Coronary artery (tissue), 2 donors: ENCODE measurements at regions not wholly inside any gene's neighbourhood (a gene's known extent, or its start where the extent isn't known, plus 50 kb on each side); places are given as distances from the start of the nearest gene placed in this dataset.

Source experiments
- DNase-seq: peaks from one replicate; pipeline ENCODE4 v3.0.0-alpha.2; 2017; ENCODE audit warnings: low spot score
- H3K27ac ChIP-seq, 2 donors: fragments of 200-600 bp; sonication (generic); one replicate each; pipeline ENCODE4 v1.5.1; 2016 to 2019
- H3K4me3 ChIP-seq: fragments of 200-600 bp; sonication (generic); 2 replicates; pipeline ENCODE4 v1.5.1; 2016; ENCODE audit warnings: mild to moderate bottlenecking, moderate library complexity
- TF ChIP-seq, protein P1 (sequence below): fragments of 200-600 bp; sonication (generic); IDR thresholded peaks from one replicate; pipeline ENCODE4 v1.5.1; 2019; ENCODE audit warnings: antibody characterized with exemption

- H3K27ac ChIP-seq: no peak overlapping the region
- DNase-seq: no peak
- TF ChIP-seq, protein P1, sequence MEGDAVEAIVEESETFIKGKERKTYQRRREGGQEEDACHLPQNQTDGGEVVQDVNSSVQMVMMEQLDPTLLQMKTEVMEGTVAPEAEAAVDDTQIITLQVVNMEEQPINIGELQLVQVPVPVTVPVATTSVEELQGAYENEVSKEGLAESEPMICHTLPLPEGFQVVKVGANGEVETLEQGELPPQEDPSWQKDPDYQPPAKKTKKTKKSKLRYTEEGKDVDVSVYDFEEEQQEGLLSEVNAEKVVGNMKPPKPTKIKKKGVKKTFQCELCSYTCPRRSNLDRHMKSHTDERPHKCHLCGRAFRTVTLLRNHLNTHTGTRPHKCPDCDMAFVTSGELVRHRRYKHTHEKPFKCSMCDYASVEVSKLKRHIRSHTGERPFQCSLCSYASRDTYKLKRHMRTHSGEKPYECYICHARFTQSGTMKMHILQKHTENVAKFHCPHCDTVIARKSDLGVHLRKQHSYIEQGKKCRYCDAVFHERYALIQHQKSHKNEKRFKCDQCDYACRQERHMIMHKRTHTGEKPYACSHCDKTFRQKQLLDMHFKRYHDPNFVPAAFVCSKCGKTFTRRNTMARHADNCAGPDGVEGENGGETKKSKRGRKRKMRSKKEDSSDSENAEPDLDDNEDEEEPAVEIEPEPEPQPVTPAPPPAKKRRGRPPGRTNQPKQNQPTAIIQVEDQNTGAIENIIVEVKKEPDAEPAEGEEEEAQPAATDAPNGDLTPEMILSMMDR: no peak
- no peak overlapping the region for H3K4me3 ChIP-seq
Observed at GRCh38 chr11:112806256-112806655, 155.0 kb upstream of the NCAM1 start.

DNA sequence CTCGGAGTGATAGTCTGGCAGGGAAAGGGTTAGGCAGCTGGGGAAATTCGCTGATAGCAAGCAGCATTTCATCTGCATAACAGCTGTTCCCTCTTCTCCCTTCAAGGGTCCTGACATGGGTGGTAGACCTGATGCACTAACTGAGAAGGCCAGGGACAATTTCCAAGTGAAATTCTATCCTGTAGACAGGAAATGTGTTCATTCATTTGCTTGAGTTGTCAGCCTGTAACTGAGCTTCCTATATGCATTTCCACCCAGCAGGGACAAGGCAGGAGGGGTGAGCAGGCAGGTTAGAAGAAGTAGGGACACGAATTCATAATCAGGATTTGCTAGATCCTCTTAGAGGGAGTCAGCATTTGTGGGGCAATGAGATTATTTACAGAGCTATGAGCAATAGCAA, 154.3 kb upstream of the NCAM1 start:
- DNase-seq: no peak
- Histone ChIP-seq H3K4me3 (no peak overlapping the region), H3K27ac (no peak overlapping the region)
- TF ChIP-seq, protein P1: no peak

- no peak overlapping the region for H3K27ac ChIP-seq
- DNase-seq: no peak
- TF ChIP-seq, protein P1: no peak
- H3K4me3 ChIP-seq: no peak overlapping the region
Observed at GRCh38 chr11:112809429-112809828, 151.8 kb upstream of the NCAM1 start.

- Histone ChIP-seq H3K4me3 (no peak overlapping the region), H3K27ac (no peak overlapping the region)
- TF ChIP-seq, protein P1: no peak
- no peak for DNase-seq
Observed at GRCh38 chr11:112810951-112811350, 150.3 kb upstream of the NCAM1 start.

DNA sequence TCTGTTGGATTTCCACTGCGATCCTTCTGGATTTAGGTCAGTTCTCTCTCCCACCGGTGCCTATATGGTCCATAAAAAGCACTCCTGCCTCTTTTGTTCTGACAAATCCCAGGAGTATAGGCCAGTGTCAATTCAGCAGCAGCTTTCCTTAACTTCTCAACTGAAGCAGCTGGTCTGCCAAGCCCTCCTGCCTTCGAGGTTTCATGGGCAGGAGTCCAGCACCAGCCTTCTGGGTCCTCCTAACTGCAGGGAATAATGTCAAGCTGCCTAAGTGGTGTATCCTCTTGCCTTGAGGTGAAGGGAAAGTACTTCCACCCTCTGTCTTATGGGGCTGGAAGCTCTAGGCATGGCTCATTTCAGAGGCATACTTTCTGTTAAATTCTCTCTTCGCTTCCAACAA, 149.4 kb upstream of the NCAM1 start:
- no peak for DNase-seq
- TF ChIP-seq, protein P1: no peak
- H3K27ac ChIP-seq: no peak overlapping the region
- no peak overlapping the region for H3K4me3 ChIP-seq

GRCh38 chr11:112812729-112813128, 148.5 kb upstream of the NCAM1 start:
- Histone ChIP-seq H3K4me3 (no peak overlapping the region), H3K27ac (no peak overlapping the region)
- TF ChIP-seq, protein P1: no peak
- DNase-seq: no peak

GRCh38 chr11:112814168-112814567, 147.1 kb upstream of the NCAM1 start:
- H3K4me3 ChIP-seq: no peak overlapping the region
- TF ChIP-seq, protein P1: no peak
- DNase-seq: no peak
- no peak overlapping the region for H3K27ac ChIP-seq
